Stimulated activated memory B cell treated with anti-CD40 and anti-IgM and Interleukin-4, amounts not matched to agents 10 μg/mL and 1 μg/mL and 100 μg/mL, for 72 hours (primary cell): ENCODE measurements at regions not wholly inside any gene's neighbourhood (a gene's known extent, or its start where the extent isn't known, plus 50 kb on each side); places are given as distances from the start of the nearest gene placed in this dataset.

ENCODE experiments used
- ATAC-seq: fragments of 150-1000 bp; cut with Tn5 transposase; 2 replicates; pipeline ENCODE4 v1.10.0; 2021
- H3K27ac Mint-ChIP-seq: one replicate; pipeline ENCODE4 v1.8.0; 2022; ENCODE audit warnings: mild to moderate bottlenecking, mixed read lengths
- H3K27me3 Mint-ChIP-seq: one replicate; pipeline ENCODE4 v1.8.0; 2022; ENCODE audit warnings: mixed read lengths
- H3K36me3 Mint-ChIP-seq: one replicate; pipeline ENCODE4 v1.8.0; 2022; ENCODE audit warnings: mixed read lengths
- H3K4me1 Mint-ChIP-seq: one replicate; pipeline ENCODE4 v1.8.0; 2022; ENCODE audit warnings: mixed read lengths
- H3K4me3 Mint-ChIP-seq: one replicate; pipeline ENCODE4 v1.8.0; 2022; ENCODE audit warnings: mild to moderate bottlenecking, moderate library complexity, mixed read lengths
- H3K9me3 Mint-ChIP-seq: one replicate; pipeline ENCODE4 v1.8.0; 2022; ENCODE audit warnings: mixed read lengths

DNA sequence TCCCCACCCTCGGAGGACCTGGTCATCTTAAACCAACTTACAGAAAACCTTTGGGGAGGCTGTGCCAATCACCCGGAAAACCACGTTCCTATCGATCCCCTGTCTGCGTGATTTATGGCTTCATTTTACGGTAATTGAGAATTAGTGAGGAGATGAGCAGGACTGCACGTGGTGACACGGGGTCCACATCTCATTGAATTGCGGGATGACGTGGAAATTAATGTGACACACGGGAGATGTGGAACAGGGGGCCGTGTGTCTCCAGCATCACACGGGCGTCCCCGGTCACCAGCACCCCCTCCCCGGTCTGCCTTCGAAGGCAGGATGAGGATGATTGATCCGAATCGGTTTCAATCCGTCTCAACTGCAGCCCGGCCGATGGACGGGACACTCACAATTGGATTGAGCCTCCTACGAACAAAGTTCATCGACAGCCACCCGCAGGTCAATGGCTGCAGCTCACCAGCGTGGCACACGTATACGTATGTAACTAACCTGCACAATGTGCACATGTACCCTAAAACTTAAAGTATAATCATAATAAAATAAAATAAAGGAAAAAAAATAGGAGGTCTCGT is 160.3 kb downstream of the SHOX start:
- no peaks in the 10 kb centered on the region for H3K36me3 Mint-ChIP-seq

GRCh38 chrX:790041-790506 is 159.5 kb downstream of the SHOX start:
- H3K27me3 Mint-ChIP-seq: peaks cover 24% of the 10 kb centered on the region
- H3K9me3 Mint-ChIP-seq: peaks cover 3% of the 10 kb centered on the region
- no peaks in the 10 kb centered on the region for H3K4me1 Mint-ChIP-seq
- ATAC-seq: no peak
- no peak overlapping the region for H3K27ac Mint-ChIP-seq
- H3K36me3 Mint-ChIP-seq: no peaks in the 10 kb centered on the region
- H3K4me3 Mint-ChIP-seq: no peak overlapping the region

More for the DNA sequence above, 160.3 kb downstream of the SHOX start:
- no peaks in the 10 kb centered on the region for H3K4me1 Mint-ChIP-seq
- no peak for ATAC-seq
- H3K27me3 Mint-ChIP-seq: peaks cover 24% of the 10 kb centered on the region
- no peak overlapping the region for H3K4me3 Mint-ChIP-seq
- no peak overlapping the region for H3K27ac Mint-ChIP-seq
- no peaks in the 10 kb centered on the region for H3K9me3 Mint-ChIP-seq

GRCh38 chrX:789096-789495 is 158.5 kb downstream of the SHOX start:
- no peak for ATAC-seq

DNA sequence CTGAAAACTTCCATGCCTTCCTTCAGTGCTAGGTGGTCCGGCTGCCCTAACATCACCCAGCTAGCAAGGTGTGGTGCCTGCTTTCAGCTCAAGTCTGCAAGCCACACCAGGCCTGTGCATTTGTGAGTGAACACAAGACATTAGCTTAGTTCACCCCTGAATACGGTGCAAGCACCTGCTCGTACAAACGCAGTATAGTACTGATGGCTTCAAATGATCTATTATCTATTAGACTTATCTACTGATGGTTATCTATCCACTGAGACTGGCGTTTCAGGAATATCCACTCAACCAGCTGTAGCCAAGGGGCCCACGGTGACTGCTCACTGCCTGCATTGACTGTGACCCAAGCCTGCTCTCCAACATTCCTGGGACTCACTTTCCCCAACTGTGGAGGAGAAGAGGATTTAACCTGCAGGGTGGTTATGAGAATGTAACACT is 155.9 kb downstream of the SHOX start:
- H3K4me1 Mint-ChIP-seq: no peaks in the 10 kb centered on the region
- H3K4me3 Mint-ChIP-seq: no peak overlapping the region
- no peaks in the 10 kb centered on the region for H3K36me3 Mint-ChIP-seq
- ATAC-seq: no peak
- H3K9me3 Mint-ChIP-seq: peaks cover 7% of the 10 kb centered on the region
- H3K27me3 Mint-ChIP-seq: peaks cover 24% of the 10 kb centered on the region
- H3K27ac Mint-ChIP-seq: no peak overlapping the region

More at GRCh38 chrX:789096-789495, 158.5 kb downstream of the SHOX start:
- Mint-ChIP-seq H3K27ac (no peak overlapping the region), H3K9me3 (peaks cover 4% of the 10 kb centered on the region), H3K27me3 (peaks cover 24% of the 10 kb centered on the region), H3K36me3 (no peaks in the 10 kb centered on the region), H3K4me3 (no peak overlapping the region), H3K4me1 (no peaks in the 10 kb centered on the region)

DNA sequence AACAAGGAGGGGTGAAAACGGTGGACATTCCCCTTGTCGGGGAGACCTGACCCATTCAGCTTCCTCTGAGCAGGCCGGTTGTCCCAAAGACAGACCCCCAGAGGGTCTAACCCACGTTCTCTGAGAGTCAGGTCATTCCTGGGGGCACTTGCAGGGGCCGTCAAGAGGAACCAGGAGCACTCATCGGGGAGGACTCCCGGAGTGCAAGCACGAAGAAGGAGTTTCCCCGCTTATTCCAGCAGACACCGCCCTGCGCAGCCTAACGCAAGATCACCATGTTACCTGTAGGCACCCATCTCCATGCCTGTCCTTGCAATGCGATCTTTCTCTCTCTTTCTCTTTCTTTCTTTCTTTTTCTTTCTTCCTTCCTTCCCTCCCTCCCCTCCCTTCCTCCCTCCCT is 154.2 kb downstream of the SHOX start:
- Mint-ChIP-seq H3K4me3 (no peak overlapping the region), H3K4me1 (no peaks in the 10 kb centered on the region), H3K27ac (no peak overlapping the region), H3K36me3 (no peaks in the 10 kb centered on the region), H3K27me3 (peaks cover 15% of the 10 kb centered on the region), H3K9me3 (peaks cover 15% of the 10 kb centered on the region)
- no peak for ATAC-seq

GRCh38 chrX:781224-782204 is 150.9 kb downstream of the SHOX start:
- Mint-ChIP-seq H3K9me3 (peaks cover 24% of the 10 kb centered on the region), H3K4me1 (no peaks in the 10 kb centered on the region), H3K27ac (no peak overlapping the region), H3K4me3 (no peak overlapping the region), H3K36me3 (no peaks in the 10 kb centered on the region), H3K27me3 (no peaks in the 10 kb centered on the region)
- no peak for ATAC-seq

GRCh38 chrX:776529-777230 is 146.1 kb downstream of the SHOX start:
- Mint-ChIP-seq H3K36me3 (no peaks in the 10 kb centered on the region), H3K9me3 (peaks cover 23% of the 10 kb centered on the region), H3K27me3 (peaks cover 6% of the 10 kb centered on the region), H3K4me3 (no peak overlapping the region), H3K4me1 (no peaks in the 10 kb centered on the region), H3K27ac (no peak overlapping the region)
- ATAC-seq: no peak

DNA sequence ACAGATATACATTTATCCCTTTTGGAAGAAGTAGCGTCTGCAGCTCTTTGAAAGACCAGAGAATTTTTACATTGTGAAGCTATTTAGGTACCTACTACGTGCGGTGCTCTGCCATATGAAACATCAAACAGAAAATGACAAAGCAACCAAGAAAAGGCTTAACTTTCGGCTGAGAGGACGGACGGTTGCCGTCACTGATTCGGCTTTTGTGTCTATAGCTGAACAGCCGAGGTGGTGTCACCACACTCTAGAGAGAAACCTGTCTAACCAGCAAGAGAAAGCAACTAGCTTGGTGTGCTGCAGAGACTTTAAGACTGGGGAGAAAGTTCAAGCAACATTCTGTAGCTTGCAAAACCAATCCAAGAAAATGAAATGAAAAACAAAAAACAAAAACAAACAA is 145.5 kb downstream of the SHOX start:
- H3K27me3 Mint-ChIP-seq: peaks cover 6% of the 10 kb centered on the region
- no peaks in the 10 kb centered on the region for H3K36me3 Mint-ChIP-seq
- no peak overlapping the region for H3K27ac Mint-ChIP-seq
- H3K4me3 Mint-ChIP-seq: no peak overlapping the region
- H3K9me3 Mint-ChIP-seq: peaks cover 25% of the 10 kb centered on the region
- no peaks in the 10 kb centered on the region for H3K4me1 Mint-ChIP-seq
- ATAC-seq: no peak

DNA sequence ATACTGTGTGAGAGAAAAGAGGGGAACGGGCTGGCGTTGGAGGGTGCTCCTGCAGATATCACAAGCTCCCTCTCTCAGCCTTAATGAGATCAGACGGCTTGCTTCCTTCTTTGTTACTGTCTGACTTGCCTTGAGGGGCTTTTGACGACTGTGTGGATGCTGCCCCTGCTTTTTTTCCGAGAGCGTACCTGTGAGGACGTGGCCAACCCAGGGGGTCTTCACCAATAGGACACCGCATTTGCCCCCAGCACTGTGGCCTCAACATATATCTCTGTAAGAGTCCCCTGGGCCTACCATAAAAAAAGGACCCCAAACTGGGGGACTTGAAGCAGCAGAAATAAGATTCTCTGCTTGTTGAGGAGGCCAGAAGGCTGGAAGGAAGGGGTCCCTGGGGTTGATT is 143.9 kb downstream of the SHOX start:
- H3K36me3 Mint-ChIP-seq: no peaks in the 10 kb centered on the region
- peaks cover 6% of the 10 kb centered on the region for H3K27me3 Mint-ChIP-seq
- no peak overlapping the region for H3K4me3 Mint-ChIP-seq
- no peak for ATAC-seq
- peaks cover 20% of the 10 kb centered on the region for H3K9me3 Mint-ChIP-seq
- H3K27ac Mint-ChIP-seq: no peak overlapping the region
- H3K4me1 Mint-ChIP-seq: no peaks in the 10 kb centered on the region

DNA sequence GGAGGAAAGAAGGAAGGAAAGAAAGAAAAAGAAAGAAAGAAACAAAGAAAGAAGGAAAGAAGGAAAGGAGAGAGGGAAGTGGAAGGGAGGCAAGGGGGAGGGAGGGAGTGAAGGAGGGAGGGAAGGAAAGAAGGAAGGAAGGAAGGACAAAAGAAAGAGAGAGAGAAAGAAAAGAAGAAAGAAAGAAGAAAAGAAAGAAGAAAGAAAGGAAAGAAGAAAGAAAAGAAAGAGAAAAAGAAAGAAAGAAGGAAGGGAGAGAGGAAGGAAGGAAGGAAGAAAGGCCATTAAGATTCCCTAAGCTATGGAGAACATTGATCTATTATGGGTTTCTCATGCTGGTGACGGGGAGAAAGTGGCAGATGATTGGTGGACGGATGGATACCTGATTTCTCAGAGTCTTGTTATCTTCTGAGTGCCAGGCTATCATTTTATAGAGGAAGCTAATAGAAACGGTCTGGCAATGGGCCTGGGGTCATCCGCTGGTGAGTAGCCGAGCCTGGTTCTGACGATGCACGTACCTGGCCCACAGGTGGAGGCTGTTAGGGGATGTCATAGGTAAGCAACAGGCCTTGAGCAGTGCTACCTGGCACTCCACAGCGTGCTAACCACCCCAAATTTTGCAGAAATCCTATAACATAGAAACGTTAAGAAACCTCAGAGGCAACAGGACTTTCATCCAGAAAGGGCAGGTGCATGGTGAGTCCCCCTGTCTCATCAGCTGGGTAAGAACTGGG is 142.9 kb downstream of the SHOX start:
- no peak overlapping the region for H3K27ac Mint-ChIP-seq
- peaks cover 6% of the 10 kb centered on the region for H3K27me3 Mint-ChIP-seq
- H3K36me3 Mint-ChIP-seq: no peaks in the 10 kb centered on the region
- ATAC-seq: no peak
- H3K4me3 Mint-ChIP-seq: no peak overlapping the region
- H3K4me1 Mint-ChIP-seq: no peaks in the 10 kb centered on the region
- H3K9me3 Mint-ChIP-seq: peaks cover 11% of the 10 kb centered on the region

- Mint-ChIP-seq H3K27ac (no peak overlapping the region), H3K4me3 (no peak overlapping the region), H3K27me3 (peaks cover 6% of the 10 kb centered on the region), H3K4me1 (no peaks in the 10 kb centered on the region), H3K36me3 (no peaks in the 10 kb centered on the region), H3K9me3 (peaks cover 11% of the 10 kb centered on the region)
- ATAC-seq: no peak
Measured at GRCh38 chrX:771536-771935, 140.9 kb downstream of the SHOX start.

GRCh38 chrX:769796-770195 is 139.2 kb downstream of the SHOX start:
- Mint-ChIP-seq H3K4me1 (no peaks in the 10 kb centered on the region), H3K27ac (no peak overlapping the region), H3K36me3 (no peaks in the 10 kb centered on the region), H3K27me3 (peaks cover 6% of the 10 kb centered on the region), H3K9me3 (peaks cover 11% of the 10 kb centered on the region), H3K4me3 (no peak overlapping the region)
- no peak for ATAC-seq

DNA sequence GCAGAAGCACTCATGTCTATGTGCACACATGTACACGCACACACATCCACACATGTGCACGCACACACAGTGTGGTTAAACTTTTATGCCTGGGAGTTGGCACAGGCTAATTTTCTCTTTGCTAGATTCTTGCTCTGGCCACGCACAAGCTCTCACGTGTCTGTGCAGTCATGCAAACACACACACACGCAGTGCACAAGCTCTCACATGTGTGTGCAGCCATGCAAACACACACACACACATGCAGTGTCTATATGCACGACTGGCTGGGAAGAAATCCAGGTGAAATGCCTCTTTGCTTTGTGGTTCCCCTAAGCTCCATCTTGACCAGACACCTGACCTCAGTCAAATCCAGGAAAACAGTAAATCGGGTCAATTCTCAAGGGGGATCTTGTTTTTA is 138.0 kb downstream of the SHOX start:
- no peaks in the 10 kb centered on the region for H3K4me1 Mint-ChIP-seq
- no peak overlapping the region for H3K27ac Mint-ChIP-seq
- H3K27me3 Mint-ChIP-seq: peaks cover 6% of the 10 kb centered on the region
- no peak for ATAC-seq
- no peak overlapping the region for H3K4me3 Mint-ChIP-seq
- H3K9me3 Mint-ChIP-seq: peaks cover 11% of the 10 kb centered on the region
- H3K36me3 Mint-ChIP-seq: no peaks in the 10 kb centered on the region

DNA sequence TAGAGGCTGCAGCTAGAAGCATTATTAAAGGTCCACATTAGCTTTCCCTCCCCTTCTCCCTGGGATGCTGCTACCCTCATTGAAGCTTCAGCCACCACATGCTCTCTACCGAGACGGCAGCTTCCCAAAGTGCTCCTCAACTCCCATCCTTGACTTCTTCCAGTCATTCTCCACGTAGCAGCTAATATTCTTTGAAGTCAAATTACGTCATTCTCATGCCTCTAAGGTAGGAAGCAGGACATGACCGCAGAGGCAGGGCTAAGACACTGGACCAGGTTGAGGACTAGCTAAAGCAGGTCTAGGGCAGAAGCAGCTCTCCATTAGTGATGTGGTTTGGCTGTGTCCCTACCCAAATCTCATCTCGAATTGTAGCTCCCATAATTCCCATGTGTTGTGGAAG is 128.3 kb downstream of the SHOX start:
- Mint-ChIP-seq H3K9me3 (peaks cover 8% of the 10 kb centered on the region), H3K4me3 (no peak overlapping the region), H3K36me3 (no peaks in the 10 kb centered on the region), H3K4me1 (no peaks in the 10 kb centered on the region), H3K27ac (no peak overlapping the region), H3K27me3 (peaks cover 13% of the 10 kb centered on the region)
- ATAC-seq: no peak

DNA sequence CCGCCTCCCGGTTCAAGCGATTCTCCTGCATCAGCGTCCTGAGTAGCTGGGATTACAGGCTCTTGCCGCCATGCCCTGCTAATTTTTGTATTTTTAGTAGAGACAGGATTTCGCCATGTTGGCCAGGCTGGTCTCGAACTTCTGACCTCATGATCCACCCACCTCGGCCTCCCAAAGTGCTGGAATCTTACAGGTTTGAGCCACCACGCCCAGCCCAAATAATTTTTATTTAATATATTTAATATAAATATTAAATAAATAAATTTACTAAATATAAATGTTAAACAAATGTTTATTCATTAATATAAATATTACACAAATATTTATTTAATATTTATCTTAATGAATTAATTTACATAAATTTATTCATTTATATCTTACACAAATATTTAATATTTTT is 120.2 kb downstream of the SHOX start:
- Mint-ChIP-seq H3K4me1 (no peaks in the 10 kb centered on the region), H3K27me3 (no peaks in the 10 kb centered on the region), H3K27ac (no peak overlapping the region), H3K4me3 (no peak overlapping the region), H3K36me3 (no peaks in the 10 kb centered on the region), H3K9me3 (peaks cover 6% of the 10 kb centered on the region)
- ATAC-seq: no peak
